HG02642 (cell line): ENCODE measurements at regions not wholly inside any gene's neighbourhood (a gene's known extent, or its start where the extent isn't known, plus 50 kb on each side); places are given as distances from the start of the nearest gene placed in this dataset.

Source experiments
- ATAC-seq: cut with Tn5 transposase; IDR thresholded peaks from one replicate; pipeline ENCODE4 v1.9.1; 2021; ENCODE audit warnings: mild to moderate bottlenecking; ENCODE audit not compliant: unreplicated experiment, poor library complexity

- ATAC-seq, result no peak
These were observed 321.8 kb downstream of the TCERG1L start for GRCh38 chr10:130989670-130990232.

GRCh38 chr10:130990486-130990885 is 321.0 kb downstream of the TCERG1L start:
- no peak for ATAC-seq

DNA sequence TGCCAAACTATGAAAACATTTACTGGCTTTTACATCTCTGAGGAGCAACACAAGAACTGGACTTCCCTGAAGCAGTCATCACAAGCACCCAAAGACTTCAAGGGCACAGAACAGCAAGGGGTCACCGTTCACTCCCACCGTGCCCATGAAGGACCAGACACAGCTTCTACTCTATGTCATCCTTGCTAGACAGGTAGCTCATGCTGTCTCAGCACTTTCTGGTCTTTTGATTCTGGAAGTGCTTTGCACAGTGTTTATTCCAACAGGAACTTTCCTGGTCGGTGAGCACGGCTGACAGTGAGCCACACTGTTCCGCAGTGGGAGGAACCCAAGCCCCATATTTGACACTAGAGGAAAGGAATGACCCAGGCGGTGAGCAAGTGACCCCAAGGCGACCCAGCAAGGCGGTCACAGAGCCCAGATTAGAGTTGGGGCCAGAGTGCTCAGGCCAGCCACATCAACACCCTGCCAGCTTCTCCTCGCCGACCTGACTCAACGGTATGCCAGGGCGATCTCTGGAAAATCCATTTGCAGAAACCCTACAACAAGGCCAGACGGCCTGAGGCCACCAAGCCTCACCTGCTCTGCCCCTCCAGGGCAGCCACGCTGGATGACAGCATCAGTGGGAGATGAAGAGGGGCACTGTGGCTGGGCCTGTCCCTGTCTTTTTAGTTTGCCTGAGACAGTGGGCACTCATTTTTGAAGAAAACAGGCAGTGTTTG is 318.6 kb downstream of the TCERG1L start:
- no peak for ATAC-seq

- no peak for ATAC-seq
These were observed 317.9 kb downstream of the TCERG1L start for GRCh38 chr10:130993612-130994011.

- ATAC-seq, result no peak
These were observed 317.3 kb downstream of the TCERG1L start for GRCh38 chr10:130994191-130994590.

- no peak for ATAC-seq
These were observed 316.7 kb downstream of the TCERG1L start for GRCh38 chr10:130994845-130995244.

GRCh38 chr10:130997267-130998045 is 314.1 kb downstream of the TCERG1L start:
- no peak for ATAC-seq

GRCh38 chr10:130998046-130998435 is 313.5 kb downstream of the TCERG1L start:
- no peak for ATAC-seq

- no peak for ATAC-seq
These were observed 312.9 kb downstream of the TCERG1L start for GRCh38 chr10:130998642-130999041.

- no peak for ATAC-seq
These were observed 311.9 kb downstream of the TCERG1L start for GRCh38 chr10:130999376-131000202.

GRCh38 chr10:131000244-131000643 is 311.3 kb downstream of the TCERG1L start:
- no peak for ATAC-seq

DNA sequence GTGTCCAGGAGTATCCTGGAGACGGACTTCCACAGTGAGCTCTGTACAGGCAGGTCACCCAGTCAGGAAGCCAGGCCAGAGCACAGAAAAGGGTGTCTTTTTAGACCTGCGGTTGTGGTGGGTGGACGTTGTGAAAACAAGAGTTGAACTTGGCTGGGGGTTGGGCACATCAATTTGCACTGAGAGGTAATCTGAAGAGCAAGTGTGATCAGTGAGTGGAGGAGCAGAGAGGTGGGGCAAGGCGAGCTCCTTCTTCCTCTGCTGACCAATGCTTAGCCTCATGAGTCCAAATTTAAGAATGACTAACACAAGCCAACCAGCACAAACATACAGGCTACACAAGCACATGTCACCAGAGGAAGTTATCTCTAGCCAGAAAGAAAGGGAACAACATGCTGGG is 310.8 kb downstream of the TCERG1L start:
- ATAC-seq, result no peak

DNA sequence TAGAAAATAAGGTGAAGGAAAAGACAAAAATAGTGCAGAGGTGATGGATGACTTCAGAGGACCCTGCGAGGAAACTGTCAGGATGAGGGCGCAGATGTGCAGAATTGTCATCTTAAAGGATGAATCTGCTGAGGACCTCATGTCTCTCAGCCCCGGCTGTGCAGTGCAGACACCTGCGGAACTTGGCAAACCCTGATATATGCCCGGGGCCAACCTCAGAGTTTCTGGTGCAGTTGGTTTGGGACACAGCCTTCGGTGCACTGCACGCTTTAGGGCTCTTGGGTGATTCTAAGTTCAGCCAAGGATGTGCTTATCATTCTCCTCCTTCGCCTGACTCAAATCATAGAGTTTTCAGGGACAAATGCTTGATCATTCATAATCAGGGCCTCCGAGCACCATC is 310.1 kb downstream of the TCERG1L start:
- ATAC-seq, result no peak

GRCh38 chr10:131002031-131002861 is 309.3 kb downstream of the TCERG1L start:
- ATAC-seq, result no peak

- ATAC-seq, result no peak
These were observed 308.1 kb downstream of the TCERG1L start for GRCh38 chr10:131003455-131003854.

DNA sequence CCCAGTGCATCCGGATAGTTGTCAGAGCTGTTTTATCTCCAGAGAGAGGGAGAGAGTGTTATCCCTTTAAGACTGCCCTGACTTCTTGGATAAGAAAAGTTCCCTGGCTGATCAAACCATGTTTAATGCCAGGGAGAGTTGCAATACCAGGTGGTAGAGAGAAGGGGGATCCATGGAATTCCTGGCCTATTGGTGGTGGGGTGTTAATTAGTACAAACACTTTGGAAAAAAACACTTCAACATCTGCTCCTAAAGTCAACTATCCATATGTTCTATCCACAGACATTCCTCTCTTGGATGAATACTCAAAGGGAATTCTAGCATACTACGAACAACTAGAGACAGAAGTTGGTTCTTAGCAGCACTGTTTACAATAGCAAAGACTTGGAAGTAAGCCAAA is 307.2 kb downstream of the TCERG1L start:
- no peak for ATAC-seq

DNA sequence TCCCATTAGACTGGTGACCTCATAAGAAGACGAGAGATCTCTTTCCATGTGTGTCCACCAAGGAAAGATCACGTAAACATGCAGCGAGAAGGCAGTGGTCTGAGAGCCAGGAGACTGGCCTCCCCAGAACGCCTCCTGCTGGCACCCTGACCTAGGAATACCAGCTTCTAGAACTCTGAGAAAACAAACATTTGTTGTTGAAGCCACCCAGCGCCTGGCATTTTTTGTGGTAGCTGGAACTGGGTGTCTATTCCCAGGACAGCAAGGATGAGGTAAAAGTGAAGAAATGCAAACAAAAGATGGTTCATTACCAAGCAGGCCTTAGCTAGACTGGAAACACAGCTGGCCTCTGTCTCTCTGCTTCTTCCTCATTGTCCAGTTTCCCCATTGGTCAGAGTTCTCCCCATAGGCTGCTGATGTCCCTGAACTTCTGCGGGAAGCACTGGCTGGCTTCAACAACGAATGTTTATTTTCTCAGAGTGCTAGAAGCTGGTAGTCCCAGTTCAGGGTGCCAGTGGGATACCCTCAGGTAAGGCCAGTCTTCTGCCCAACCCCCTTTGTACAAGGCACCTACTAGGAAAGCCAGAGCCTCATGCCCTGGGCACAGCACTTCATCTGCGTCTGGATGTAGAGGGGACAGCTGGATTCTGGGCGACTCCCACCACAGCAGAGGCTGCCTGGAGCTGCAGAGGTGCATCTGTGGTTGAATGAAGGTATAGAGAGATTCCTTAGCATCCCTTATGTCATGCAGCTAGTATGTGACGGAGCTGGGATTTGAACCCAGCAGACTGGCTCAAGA is 304.9 kb downstream of the TCERG1L start:
- no peak for ATAC-seq

- ATAC-seq, result no peak
These were observed 301.7 kb downstream of the TCERG1L start for GRCh38 chr10:131009791-131010190.

- no peak for ATAC-seq
These were observed 300.5 kb downstream of the TCERG1L start for GRCh38 chr10:131010965-131011575.
